Anterior cingulate cortex (tissue), 58 donors: ENCODE measurements at regions not wholly inside any gene's neighbourhood (a gene's known extent, or its start where the extent isn't known, plus 50 kb on each side); places are given as distances from the start of the nearest gene placed in this dataset.

Experiments used
- DNase-seq, 58 donors: peaks; one replicate each; lab custom pipeline; 2025; lab: John Stamatoyannopoulos, UW

GRCh38 chr20:58021481-58021880 is 207.0 kb downstream of the ANKRD60 start:
- no peak for DNase-seq

GRCh38 chr20:58020656-58021454 is 207.6 kb downstream of the ANKRD60 start:
- no peak for DNase-seq

GRCh38 chr20:58019850-58020625 is 208.4 kb downstream of the ANKRD60 start:
- peak in 20 of 58 donors; percentile 8 to 77 (median 33) for DNase-seq

GRCh38 chr20:58019027-58019849 is 209.2 kb downstream of the ANKRD60 start:
- no peak for DNase-seq

GRCh38 chr20:58018590-58018989 is 209.9 kb downstream of the ANKRD60 start:
- DNase-seq, result no peak

- DNase-seq, result no peak
Measured at GRCh38 chr20:58017970-58018530, 210.4 kb downstream of the ANKRD60 start.

GRCh38 chr20:58017231-58017969 is 211.1 kb downstream of the ANKRD60 start:
- peak in 53 of 58 donors; percentile 28 to 92 (median 68) for DNase-seq

GRCh38 chr20:58016779-58017178 is 211.7 kb downstream of the ANKRD60 start:
- DNase-seq, result no peak

- DNase-seq, result no peak
Measured at GRCh38 chr20:58014628-58015315, 213.7 kb downstream of the ANKRD60 start.

- peak in 5 of 58 donors; percentile 11 to 32 (median 18) for DNase-seq
Measured at GRCh38 chr20:58012731-58013510, 215.5 kb downstream of the ANKRD60 start.

- DNase-seq, result no peak
Measured at GRCh38 chr20:58011947-58012610, 216.4 kb downstream of the ANKRD60 start.

- DNase-seq, result no peak
Measured at GRCh38 chr20:58011106-58011946, 217.1 kb downstream of the ANKRD60 start.

- no peak for DNase-seq
Measured at GRCh38 chr20:58010666-58011065, 217.8 kb downstream of the ANKRD60 start.

GRCh38 chr20:58010186-58010585 is 218.3 kb downstream of the ANKRD60 start:
- no peak for DNase-seq

- no peak for DNase-seq
Measured at GRCh38 chr20:58008866-58009265, 219.6 kb downstream of the ANKRD60 start.

GRCh38 chr20:58008413-58008812 is 220.0 kb downstream of the ANKRD60 start:
- no peak for DNase-seq

GRCh38 chr20:58007947-58008346 is 220.5 kb downstream of the ANKRD60 start:
- DNase-seq, result no peak
